ENCODE measurements at regions not wholly inside any gene's neighbourhood (a gene's known extent, or its start where the extent isn't known, plus 50 kb on each side); places are given as distances from the start of the nearest gene placed in this dataset.
"Not testable (repeated sequence)": the region's sequence is repeated elsewhere in the genome, so short reads cannot be mapped to it uniquely, and the experiment has no call there.

DNA sequence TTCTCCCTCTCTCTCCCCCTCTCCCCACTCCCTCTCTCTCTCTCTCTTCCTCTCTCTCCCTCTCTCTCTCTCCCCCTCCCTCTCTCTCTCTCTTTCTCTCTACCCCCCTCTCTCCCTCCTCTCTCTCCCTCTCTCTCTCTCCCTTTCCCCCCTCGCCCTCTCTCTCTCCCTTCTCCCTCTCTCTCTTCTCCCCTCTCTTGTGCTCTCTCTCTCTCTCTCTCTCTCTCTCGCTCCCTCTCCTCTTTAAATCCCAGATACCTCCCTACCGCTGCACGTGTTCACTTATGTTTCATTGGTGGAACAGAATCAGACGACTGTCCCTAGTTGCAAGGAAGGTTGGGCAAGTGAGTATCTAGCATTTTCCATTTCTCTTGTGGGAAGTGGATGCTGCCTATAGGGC is 166.5 kb downstream of the EBLN2 start:
- DNase-seq (ENCODE audit: low spot score) = peak; percentile 27

DNA sequence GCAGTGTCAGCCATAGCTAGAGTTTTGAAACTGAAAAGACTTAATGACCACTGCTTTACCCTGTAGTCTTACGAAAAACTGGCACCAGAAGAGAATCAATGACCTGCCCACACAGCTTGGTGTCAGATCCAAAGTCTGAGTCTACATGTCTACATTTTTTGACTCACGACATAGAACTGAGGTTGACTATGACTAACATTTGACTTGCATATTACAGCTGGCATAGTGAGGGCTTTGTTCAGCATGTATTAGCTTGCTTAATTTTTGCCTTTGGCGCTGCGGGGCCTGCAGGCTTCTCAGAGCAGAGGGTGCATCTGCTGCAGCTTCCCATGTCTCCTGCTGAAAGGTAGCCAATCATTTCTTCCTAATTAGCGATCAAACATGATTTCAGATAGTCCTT is 167.0 kb downstream of the EBLN2 start:
- peak; percentile 10 for DNase-seq (ENCODE audit: low spot score)

DNA sequence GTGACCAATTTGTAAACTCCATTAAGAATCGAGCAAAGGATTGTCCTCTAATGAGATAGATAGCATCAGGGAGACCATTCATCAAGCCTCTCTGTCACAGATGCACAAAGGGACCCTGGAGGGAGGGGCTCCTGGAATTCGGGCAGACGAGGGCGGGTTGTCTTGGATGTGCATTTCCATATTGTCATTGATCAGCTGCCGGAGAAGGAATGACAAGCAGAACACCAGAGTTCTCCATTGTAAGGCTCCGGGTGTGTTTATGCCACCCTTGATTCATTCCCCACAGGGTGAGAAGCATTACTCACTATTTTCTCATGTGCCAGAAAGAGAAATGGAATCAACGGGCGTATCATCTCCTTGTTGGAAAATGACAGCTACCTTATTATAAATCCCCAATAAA is 167.5 kb downstream of the EBLN2 start:
- DNase-seq (ENCODE audit: low spot score) = peak; percentile 22

DNA sequence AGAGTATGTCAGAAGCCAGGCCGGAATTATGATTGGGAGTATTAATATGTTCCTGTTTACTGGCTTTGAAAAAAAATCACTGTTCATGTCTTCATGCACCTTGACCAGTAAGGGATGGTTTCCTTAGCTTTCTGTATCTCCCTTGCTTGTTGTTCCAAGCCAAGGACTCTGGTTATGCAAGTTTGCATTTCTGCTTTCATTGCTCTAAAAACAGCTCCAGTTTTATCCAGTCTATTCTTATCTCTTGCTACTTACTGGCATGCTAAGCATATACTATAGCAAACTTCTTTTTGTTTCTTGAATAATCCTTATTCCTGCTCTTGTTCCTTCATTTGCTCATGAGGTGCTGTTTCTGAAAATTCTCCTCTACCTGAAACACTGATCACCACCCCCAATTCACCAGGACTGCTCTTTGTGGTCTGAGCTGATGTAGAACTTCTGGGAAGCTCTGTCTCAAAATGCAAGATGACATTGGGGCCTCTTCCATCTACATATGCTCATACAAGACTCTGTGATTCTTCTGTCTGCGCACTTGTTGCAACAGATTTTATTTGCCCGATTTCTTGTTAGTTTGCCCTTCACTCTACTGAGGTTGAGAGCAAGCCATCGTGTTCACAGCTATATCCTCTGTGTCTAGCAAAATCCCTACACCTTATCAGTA is 173.0 kb downstream of the EBLN2 start:
- no peak for DNase-seq (ENCODE audit: low spot score)

DNA sequence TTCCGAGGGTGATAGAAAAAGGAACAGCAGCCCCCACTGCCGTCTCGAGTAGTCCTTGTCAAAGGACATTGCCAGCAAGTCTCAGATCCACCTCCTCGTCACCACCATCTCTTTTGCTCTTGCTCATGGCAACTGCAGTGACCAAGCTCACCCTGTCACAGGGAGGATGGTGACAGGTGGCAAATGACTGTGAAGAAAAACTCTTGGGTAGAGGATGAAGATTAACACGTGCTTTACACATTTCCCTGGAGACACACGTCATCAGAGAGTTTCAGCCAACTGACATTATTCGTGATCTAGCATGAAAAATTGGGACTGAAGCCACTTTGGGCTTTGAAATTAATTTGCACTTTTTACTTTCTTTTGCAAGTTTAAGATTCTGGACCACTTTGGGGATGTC is 174.3 kb downstream of the EBLN2 start:
- DNase-seq (ENCODE audit: low spot score) = no peak

DNA sequence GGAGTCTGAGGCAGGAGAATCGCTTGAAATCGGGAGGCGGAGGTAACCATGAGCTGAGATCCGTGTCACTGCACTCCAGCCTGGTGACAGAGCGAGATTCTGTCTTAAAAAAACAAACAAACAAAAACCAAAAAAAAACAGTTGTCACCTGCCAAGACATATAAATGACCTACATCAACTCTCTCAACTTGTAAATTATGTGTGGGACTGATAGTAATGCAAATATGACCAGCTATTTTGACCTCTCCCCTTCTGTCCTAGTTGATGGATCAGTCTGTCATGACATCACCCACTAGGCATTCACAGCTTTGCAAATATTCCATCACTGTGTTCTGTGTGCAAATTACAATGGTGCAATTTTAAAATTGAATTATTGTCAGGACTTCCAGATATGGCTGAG is 175.4 kb downstream of the EBLN2 start:
- DNase-seq (ENCODE audit: low spot score) = no peak

DNA sequence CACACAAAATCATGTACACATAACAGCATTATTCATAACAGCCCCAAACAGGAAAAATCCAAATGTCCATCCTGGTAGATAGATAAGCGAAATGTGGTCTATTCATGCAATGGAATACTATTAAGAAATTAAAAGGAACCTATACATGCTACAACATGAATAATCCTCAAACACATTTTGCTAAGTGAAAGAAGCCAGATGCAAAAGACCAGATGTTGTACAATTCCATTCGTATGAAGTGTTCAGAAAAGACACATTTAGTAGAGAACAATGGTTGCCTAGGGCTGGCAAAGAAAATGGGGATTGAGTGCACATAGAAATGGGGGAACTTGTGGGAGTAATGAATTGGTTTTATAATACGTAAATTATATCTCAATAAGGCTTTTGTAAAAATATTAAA is 182.3 kb downstream of the EBLN2 start:
- DNase-seq (ENCODE audit: low spot score) = no peak

DNA sequence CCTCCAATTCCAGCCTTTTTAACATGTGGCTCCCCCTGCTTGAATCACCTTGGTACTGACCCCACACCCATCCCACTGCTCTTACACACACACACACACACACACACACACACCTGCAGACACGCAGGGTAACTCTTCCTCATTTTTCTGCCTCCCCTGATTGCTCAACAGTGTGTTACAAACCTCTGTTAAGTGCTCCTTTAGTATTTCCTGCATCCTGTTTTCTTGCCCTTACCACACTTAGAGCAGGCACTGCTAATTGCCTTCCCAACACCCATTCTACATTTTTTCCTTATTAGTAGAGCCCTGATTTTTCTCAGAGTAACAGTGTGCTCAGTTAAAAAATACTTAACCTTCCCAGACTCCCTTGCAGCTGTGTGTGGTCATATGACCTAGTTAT is 184.0 kb downstream of the EBLN2 start:
- no peak for DNase-seq (ENCODE audit: low spot score)

DNA sequence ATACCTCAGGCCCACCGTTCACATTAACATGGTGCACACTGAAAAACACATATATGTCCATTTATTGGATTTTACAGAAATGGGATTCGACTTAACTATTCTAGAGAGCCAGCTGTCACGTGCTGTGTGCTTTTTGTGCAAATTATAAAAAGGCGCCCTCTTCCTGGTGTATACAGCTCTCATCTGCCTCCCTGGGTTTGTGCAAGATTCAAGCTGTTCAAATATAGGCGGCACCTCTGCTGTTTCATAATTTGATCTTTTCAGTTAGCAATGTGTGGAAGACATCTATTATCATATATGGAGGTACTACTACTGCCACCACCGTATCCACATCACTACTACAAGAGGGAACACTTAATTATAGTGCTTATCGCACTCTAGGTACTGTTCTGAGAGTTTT is 187.6 kb downstream of the EBLN2 start:
- no peak for DNase-seq (ENCODE audit: low spot score)

DNA sequence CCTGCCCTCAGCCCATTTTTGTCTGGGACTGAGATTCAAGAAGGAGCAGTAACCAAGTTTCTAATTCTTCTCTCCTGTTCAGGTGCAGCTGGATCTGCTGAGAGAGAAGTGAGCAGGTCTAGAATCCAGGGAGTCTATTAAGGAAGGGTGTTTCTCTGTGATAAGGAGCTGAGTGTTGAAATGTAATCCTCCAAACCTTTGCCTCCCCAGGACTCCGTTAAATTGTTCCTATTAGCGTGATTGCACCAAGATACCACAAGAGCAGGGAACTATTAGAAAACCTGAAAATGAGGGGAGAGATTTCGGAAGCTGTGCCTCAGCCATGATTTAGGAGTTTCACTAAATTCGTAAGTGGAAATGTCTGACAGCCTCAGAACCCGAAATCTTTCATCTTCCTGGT is 192.6 kb downstream of the EBLN2 start:
- no peak for DNase-seq (ENCODE audit: low spot score)

DNA sequence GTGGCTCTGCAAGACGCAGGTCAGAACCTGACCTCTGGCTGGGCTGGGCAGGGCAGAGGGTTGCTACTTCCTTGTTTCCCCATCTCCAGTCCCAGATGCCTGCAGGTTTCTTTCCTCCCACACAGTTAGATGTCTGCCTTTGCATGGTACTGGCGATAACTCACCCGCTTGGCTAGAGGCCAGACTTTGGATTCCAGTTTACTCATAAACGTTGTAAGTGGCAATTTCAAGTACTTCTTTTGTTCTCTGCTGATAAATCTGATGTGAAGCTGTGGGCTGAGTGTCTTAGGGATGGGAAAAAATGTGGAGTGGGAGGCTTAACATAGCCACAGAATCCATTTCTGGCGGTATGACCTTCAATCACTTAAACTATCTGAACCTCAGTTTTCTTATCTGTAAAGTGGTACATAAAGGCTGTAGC is 194.2 kb downstream of the EBLN2 start:
- DNase-seq (ENCODE audit: low spot score) = no peak

DNA sequence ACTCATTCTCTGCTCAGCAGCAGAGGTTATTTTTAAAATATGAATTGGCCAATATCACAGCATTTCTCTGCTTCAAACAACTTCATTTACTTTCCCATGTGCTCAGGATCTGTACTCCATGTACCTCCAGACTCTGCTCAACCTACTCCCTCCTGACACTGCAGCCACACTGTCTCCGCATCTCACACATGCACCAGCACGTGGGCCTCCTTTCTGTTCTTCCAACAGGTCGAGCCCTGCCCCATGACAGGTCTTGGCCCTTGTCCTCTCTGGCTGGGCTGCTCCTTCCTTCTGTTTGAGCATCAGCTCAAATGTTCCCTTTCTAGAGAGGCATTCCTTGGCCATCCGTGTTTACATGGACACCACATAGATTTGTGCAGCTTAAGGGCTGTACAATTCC is 195.7 kb downstream of the EBLN2 start:
- DNase-seq (ENCODE audit: low spot score) = no peak

DNA sequence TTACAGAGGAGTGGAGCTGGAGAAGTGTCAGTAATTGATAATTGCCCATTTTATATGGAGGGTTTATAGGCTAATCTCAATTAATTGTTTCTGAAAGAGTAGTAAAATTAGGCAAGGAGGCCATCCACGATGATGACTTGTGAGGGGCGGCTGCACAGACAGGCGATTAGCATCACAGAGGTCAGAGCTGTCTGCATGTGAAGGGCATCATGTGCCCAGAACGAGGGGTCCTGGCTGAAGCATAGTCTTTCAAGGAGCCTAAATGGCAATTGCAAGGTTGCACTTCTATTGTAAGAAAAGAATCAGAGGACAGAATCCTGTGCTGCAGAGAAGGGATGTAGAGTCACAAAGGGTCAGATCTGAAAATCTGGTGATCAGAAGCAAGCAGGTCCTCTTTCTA is 196.6 kb downstream of the EBLN2 start:
- DNase-seq (ENCODE audit: low spot score) = no peak

DNA sequence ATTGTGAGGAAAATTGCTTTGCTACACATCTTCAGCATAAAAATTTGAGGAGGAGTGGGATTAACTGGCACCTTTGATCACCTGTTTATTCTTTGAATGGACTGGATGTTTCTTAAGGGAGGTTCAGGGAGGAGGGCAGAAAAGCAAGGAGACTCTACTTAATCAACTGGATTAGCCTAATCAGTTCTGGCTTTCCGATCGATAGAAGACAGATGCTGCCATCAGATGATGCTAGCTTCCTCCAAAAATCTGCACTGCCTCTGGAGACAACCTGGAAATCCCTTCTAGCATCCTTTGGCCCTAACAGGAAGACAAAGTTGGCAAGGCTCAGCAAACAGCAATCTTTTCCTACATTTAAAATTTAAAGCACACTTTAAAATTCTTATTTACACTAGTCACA is 197.8 kb downstream of the EBLN2 start:
- DNase-seq (ENCODE audit: low spot score) = peak; percentile 74

DNA sequence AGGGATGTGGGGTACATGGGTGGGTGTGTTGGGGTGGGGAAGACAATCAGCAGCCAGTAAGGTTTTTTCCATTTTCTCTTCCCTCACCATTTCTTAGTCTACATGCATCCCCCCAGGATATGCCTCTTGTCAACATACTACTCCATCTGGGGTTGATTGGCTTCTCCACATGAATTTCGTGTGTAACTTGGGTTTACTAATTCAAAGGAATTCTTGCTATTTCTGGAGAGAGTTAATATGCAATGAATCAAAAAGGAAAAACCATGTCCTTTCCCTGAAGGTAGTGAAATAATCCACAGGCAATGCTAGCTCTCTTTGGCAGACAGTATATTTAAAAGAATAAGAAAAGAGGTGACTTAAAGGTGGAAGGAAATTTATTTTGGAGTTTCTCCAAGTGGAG is 198.4 kb downstream of the EBLN2 start:
- no peak for DNase-seq (ENCODE audit: low spot score)

DNA sequence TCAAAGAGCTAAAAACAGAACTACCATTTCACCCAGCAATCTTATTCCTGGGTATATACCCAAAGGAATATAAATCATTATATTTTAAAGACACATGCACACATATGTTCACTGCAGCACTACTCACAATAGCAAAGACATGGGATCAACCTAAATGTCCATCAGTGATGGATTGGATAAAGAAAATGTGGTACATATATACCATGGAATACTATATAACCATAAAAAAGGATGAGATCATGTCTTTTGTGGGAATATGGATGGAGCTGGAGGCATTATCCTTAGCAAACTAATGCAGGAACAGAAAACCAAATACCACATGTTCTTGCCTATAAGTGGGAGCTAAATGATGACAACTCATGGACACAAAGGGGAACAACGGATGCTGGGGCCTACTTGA is 205.1 kb downstream of the EBLN2 start:
- not testable (repeated sequence) for DNase-seq (ENCODE audit: low spot score)

DNA sequence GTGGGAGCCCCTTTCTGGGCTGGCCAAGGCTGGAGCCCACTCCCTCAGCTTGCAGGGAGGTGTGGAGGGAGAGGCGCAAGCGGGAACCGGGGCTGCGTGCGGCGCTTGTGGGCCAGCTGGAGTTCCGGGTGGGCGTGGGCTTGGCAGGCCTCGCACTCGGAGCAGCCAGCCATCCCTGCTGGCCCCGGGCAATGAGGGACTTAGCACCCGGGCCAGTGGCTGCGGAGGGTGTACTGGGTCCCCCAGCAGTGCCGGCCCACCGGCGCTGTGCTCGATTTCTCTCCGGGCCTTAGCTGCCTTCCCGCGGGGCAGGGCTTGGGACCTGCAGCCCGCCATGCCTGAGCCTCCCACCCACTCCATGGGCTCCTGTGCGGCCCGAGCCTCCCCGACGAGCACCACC is 207.7 kb downstream of the EBLN2 start:
- DNase-seq (ENCODE audit: low spot score) = not testable (repeated sequence)

DNA sequence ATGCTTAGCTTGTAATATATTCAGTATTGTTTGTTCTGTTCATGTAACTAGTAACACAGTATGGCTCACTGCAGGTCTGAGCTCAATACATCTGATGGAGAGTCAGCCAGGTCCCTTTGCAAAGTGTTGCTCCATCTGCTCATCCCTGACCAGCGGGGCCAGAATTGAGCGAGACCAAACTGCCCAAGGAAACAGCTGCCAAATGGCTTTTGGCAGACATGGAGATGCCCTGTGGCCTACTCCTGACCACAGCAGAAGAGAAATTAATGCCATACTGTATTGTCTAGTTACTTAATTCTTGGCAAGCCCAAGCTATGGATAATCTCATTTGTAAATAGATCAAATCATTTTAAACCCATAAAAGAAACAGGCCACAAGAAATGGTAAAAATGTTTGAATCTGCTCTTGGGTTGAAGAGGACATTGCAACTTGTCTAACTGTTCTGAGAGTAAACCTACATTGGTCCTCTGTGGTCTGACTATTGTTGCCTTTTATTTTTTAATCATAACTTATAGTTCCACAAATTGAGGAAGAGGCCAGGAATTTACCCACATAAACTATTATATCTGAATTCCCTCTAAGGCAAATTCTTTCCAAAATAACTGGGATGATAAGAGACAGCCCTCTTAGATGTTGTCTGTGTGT is 209.5 kb downstream of the EBLN2 start:
- DNase-seq (ENCODE audit: low spot score) = no peak

DNA sequence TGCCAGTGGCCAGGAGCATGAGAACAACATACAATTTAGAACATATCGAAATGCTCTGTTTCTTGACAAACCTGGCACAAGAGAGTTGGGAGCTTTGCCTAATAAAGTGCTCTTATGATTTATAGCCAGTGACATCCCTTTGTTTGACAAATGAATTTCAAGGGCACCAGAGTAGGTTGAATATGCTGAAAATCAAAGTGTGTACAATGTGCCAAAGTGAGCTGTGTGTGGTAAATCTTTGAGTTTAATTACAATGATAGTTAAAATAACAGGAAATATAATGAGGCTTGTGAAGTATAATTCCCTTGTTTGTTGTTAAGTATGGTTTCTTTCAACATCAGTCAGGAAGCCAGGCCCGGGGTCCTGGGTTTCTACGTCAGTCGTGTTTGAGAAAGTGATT is 211.9 kb downstream of the EBLN2 start:
- DNase-seq (ENCODE audit: low spot score) = no peak

DNA sequence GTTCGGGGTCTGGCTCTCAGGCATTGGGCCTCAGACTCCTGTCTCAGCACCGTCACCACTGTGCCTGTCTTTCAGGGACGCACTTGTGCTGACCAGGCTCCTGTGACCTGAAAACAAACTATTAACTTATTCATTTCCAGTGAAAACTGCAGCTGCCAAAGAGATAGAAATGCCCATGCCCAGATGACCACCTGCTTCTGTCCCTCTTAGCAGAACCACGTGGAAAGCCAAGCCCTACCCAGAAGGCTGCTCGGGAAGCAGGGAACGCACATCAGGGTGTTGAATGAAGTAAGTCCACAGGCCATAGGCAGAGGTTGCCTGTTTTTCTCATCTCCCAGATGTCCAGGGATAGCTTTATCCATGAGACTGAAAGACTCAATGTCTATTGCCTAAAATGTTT is 219.3 kb downstream of the EBLN2 start:
- no peak for DNase-seq (ENCODE audit: low spot score)

DNA sequence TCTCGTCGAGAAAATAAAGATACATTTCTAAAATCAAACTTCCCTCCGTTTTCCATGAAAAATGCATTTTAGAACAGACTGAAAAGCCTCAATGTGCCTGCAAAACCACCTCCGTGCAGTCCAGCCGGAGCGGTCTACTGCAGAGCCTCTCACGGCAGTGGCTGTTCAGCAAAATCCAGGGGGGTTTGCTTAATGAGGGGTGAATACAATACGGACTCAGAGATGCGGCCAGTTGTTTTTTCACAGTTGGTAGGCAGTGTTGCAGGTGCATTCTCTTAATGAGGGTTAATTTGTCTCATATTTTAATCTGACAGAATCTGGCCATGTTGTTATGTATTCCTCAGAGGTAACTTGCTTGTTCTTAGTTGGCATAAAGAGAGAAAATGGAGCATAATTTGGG is 223.0 kb downstream of the EBLN2 start:
- no peak for DNase-seq (ENCODE audit: low spot score)

DNA sequence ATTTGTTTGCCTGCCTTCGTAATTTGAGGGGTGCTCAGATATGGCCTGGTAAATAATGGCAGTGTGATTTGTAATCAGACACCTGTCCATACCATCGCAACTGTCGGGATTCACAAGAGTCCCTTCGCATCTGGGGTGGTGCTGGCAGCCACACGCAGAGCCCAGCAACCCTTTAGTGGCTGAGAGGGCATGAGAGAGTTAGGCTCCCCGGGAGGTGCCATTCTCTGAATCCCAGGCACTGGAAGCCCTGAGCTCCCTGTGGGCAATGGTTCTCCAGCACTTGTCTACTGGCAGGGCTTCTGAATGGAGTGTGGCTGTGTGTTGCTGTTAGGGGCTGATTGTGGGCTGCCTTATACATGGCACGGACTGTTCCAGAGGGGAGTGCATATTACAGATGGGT is 230.1 kb downstream of the EBLN2 start:
- no peak for DNase-seq (ENCODE audit: low spot score)

DNA sequence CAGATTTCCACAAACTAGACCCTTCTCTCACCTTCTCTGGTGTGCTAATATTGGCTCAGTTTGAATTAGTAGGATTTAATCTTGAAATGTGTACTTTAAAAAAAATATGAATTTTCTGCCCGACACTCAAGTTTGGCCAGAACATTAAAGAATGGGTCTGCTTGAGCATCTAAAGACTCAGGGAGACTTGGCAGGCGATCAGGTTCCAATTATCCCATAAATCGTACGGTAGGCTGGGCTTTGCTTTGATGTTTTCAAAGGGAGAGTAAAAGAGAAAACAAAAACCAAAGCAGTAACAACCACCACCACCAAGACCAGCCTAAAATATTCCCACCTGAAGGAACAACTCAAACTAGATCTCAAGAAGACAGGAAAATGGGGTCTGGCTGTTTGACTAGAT is 230.8 kb downstream of the EBLN2 start:
- DNase-seq (ENCODE audit: low spot score) = no peak

DNA sequence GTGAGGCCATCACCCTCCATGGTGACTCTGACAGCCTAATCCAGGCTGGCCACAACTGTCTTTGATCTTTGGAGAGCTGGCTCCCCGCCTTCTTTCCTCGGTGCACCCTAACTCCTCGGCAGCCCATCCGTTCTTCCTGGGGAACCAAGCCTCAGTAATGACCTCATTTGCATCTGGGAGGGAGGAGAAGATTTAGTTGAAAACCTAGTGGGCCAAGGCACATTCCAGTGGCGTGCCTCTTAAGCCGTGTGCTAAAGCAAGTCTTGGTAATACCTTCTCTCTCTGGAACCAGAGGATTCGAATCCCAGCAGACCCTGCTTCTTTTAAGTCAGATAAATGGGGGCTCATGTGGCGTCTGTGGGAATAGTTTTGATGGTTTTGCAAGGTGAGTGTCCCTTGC is 233.1 kb downstream of the EBLN2 start:
- no peak for DNase-seq (ENCODE audit: low spot score)
